DOHH2 (cell line): ENCODE measurements at regions not wholly inside any gene's neighbourhood (a gene's known extent, or its start where the extent isn't known, plus 50 kb on each side); places are given as distances from the start of the nearest gene placed in this dataset.
"Not testable (repeated sequence)": the region's sequence is repeated elsewhere in the genome, so short reads cannot be mapped to it uniquely, and the experiment has no call there.

Experiments used
- EZH2phosphoT487 ChIP-seq: fragments of 200-600 bp; sonication (generic); IDR thresholded peaks from 2 replicates; pipeline ENCODE4 v1.6.1; 2017; ENCODE audit warnings: borderline replicate concordance, mild to moderate bottlenecking, antibody characterized with exemption, low read length, moderate library complexity, mixed read lengths
- TF ChIP-seq, protein P1 (sequence below): fragments of 200-600 bp; sonication (generic); IDR thresholded peaks from one replicate; pipeline ENCODE4 v1.5.1; 2014; ENCODE audit warnings: antibody characterized with exemption, mild to moderate bottlenecking, low read depth, low read length; ENCODE audit not compliant: poor library complexity, severe bottlenecking

DNA sequence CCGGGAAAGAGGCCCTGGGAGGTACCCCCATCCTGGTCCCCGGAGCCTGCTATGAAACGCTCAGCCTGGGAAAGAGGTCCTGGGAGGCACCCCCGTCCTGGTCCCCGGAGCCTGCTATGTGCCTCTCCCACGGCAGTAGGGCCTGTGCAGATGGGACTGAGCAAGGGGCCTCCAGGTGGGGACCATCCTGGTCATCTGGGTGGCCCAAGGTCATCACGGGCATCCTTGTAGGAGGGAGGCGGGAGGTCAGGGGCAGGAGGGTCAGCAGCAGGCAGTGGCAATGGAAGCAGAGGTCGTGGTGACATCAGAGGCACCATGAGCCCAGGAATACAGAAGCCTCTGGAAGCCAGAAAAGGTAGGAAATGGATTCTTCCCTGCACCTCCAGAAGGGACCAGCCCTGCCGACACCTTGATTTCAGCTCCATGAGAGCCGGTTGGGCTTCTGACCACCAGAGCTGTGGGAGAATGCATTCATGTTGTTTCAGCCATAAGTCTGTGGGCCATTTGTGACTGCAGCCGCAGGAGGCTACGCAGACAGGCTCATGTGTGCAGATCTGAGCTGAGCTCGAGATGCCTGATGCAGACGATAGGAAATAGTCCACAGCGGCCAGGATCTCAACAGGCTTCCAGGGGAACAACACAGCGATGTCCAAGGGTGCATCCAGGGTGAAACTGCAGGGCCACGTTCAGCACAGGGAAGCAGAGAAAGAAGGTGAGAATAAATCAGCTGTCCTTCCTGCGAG, 190.7 kb downstream of the LAT start:
- TF ChIP-seq EZH2phosphoT487, result not testable (repeated sequence)
- TF ChIP-seq, protein P1, sequence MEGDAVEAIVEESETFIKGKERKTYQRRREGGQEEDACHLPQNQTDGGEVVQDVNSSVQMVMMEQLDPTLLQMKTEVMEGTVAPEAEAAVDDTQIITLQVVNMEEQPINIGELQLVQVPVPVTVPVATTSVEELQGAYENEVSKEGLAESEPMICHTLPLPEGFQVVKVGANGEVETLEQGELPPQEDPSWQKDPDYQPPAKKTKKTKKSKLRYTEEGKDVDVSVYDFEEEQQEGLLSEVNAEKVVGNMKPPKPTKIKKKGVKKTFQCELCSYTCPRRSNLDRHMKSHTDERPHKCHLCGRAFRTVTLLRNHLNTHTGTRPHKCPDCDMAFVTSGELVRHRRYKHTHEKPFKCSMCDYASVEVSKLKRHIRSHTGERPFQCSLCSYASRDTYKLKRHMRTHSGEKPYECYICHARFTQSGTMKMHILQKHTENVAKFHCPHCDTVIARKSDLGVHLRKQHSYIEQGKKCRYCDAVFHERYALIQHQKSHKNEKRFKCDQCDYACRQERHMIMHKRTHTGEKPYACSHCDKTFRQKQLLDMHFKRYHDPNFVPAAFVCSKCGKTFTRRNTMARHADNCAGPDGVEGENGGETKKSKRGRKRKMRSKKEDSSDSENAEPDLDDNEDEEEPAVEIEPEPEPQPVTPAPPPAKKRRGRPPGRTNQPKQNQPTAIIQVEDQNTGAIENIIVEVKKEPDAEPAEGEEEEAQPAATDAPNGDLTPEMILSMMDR, result not testable (repeated sequence)
